GM12878 (cell line): ENCODE measurements at regions not wholly inside any gene's neighbourhood (a gene's known extent, or its start where the extent isn't known, plus 50 kb on each side); places are given as distances from the start of the nearest gene placed in this dataset.

ENCODE experiments used
- ATAC-seq: fragments of 200-7000 bp; cut with Tn5 transposase; 3 replicates; pipeline ENCODE4 v1.9.1; 2020; ENCODE audit warnings: mild to moderate bottlenecking, moderate library complexity
- BruUV-seq: library from RNA; stranded (reverse); fragments of 400-500 nt; replicated peaks from 2 replicates; lab custom pipeline; 2021; lab: Mats Ljungman, UMichigan
- CTCF ChIA-PET: fragments of 300-600 bp; sonication (Branson Sonifier 250); formaldehyde crosslinking; extraction: SDS; loops from one replicate; lab custom pipeline; 2021; ENCODE audit warnings: inconsistent platforms; lab: Yijun Ruan, JAX
- POLR2A ChIA-PET: fragments of 350-600 bp; formaldehyde crosslinking; extraction: SDS; loops from one replicate; lab custom pipeline; 2021; ENCODE audit warnings: inconsistent platforms; lab: Charles Lee
- RAD21 ChIA-PET: fragments of 300-600 bp; sonication (Branson Sonifier 250); formaldehyde crosslinking; loops from one replicate; lab custom pipeline; 2023; ENCODE audit warnings: antibody characterized with exemption; ENCODE audit not compliant: unreplicated experiment; lab: Charles Lee
- SMC1A ChIA-PET: fragments of 300-600 bp; sonication (Branson Sonifier 250); formaldehyde crosslinking; loops from one replicate; lab custom pipeline; 2023; ENCODE audit not compliant: unreplicated experiment, uncharacterized antibody; lab: Charles Lee
- DNase-seq: peaks from one replicate; pipeline ENCODE4 v3.0.0-alpha.2; 2011; ENCODE audit warnings: low read depth, low spot score
- FAIRE-seq: peaks from 3 replicates; lab custom pipeline; 2011; peaks lifted over from hg19 to GRCh38; lab: Jason Lieb, UNC
- H2AFZ ChIP-seq: 2 replicates; pipeline ENCODE4 v1.6.0; 2011; ENCODE audit warnings: low read depth, low read length, control low read depth; ENCODE audit not compliant: control insufficient read depth
- H3K27ac ChIP-seq: 2 replicates; pipeline ENCODE4 v1.5.1; 2011; ENCODE audit warnings: control low read depth; ENCODE audit not compliant: control insufficient read depth, insufficient read depth
- H3K27me3 ChIP-seq, 2 experiments: replicated peaks in 1 of 2; 2 replicates each; pipeline versions ENCODE4 v1.6.0 to v1.6.1; 2011; ENCODE audit warnings: low read length in 1 of 2; ENCODE audit not compliant: control insufficient read depth in 2 of 2, insufficient read depth in 2 of 2
- H3K36me3 ChIP-seq, 2 experiments: 2 replicates each; pipeline ENCODE4 v1.5.1; 2011; ENCODE audit warnings: low read length in 1 of 2; ENCODE audit not compliant: control insufficient read depth in 2 of 2, insufficient read depth in 2 of 2
- H3K4me1 ChIP-seq: 2 replicates; pipeline ENCODE4 v1.6.1; 2011; ENCODE audit warnings: mild to moderate bottlenecking, low read length, moderate library complexity, mixed read lengths; ENCODE audit not compliant: control insufficient read depth, insufficient read depth
- H3K4me2 ChIP-seq: 2 replicates; pipeline ENCODE4 v1.6.0; 2011; ENCODE audit warnings: control low read depth; ENCODE audit not compliant: control insufficient read depth, insufficient read depth
- H3K4me3 ChIP-seq: fragments of 200-600 bp; sonication (generic); 2 replicates; pipeline ENCODE4 v1.5.1; 2016
- H3K79me2 ChIP-seq: 2 replicates; pipeline ENCODE4 v1.6.0; 2011; ENCODE audit warnings: low read length; ENCODE audit not compliant: control insufficient read depth, insufficient read depth
- H3K9ac ChIP-seq: 2 replicates; pipeline ENCODE4 v1.8.0; 2011; ENCODE audit warnings: low read length, control low read depth, mixed read lengths; ENCODE audit not compliant: control insufficient read depth, insufficient read depth
- H3K9me3 ChIP-seq: replicated peaks from 3 replicates; pipeline ENCODE4 v1.5.1; 2011; ENCODE audit warnings: mild to moderate bottlenecking, low read length; ENCODE audit not compliant: control insufficient read depth, insufficient read depth
- H4K20me1 ChIP-seq: 2 replicates; pipeline ENCODE4 v1.6.0; 2011; ENCODE audit not compliant: control insufficient read depth, insufficient read depth
- CEBPZ ChIP-seq: fragments of 150-350 bp; IDR thresholded peaks from 2 replicates; pipeline ENCODE4 v1.6.1; 2016; ENCODE audit warnings: low read depth, low read length
- FOS ChIP-seq: IDR thresholded peaks from 3 replicates; pipeline ENCODE4 v1.6.1; 2011; ENCODE audit warnings: borderline replicate concordance; ENCODE audit not compliant: insufficient read length; ENCODE audit errors: extremely low read depth
- HSF1 ChIP-seq: fragments of 150-350 bp; IDR thresholded peaks from 2 replicates; pipeline ENCODE4 v1.6.1; 2014; ENCODE audit warnings: mild to moderate bottlenecking, low read depth, low read length
- IRF3 ChIP-seq: fragments of 450-650 bp; IDR thresholded peaks from 2 replicates; pipeline ENCODE4 v1.6.1; 2014; ENCODE audit warnings: mild to moderate bottlenecking
- MTA2 ChIP-seq: fragments of 450-650 bp; IDR thresholded peaks from 2 replicates; pipeline ENCODE4 v1.6.1; 2016; ENCODE audit warnings: low read depth, mild to moderate bottlenecking, moderate library complexity
- MYB ChIP-seq: fragments of 150-350 bp; IDR thresholded peaks from 2 replicates; pipeline ENCODE4 v1.6.1; 2014; ENCODE audit warnings: mild to moderate bottlenecking, low read depth, low read length, borderline replicate concordance
- NFIC ChIP-seq: IDR thresholded peaks from 2 replicates; pipeline ENCODE4 v1.6.1; 2012; ENCODE audit warnings: low read depth, mild to moderate bottlenecking, inconsistent platforms, low read length, moderate library complexity
- NFYA ChIP-seq: IDR thresholded peaks from 2 replicates; pipeline ENCODE4 v1.6.1; 2011; ENCODE audit warnings: low read depth, mild to moderate bottlenecking, low read length, improper control_type of control experiment, borderline replicate concordance
- NR2C2 ChIP-seq: IDR thresholded peaks from 2 replicates; pipeline ENCODE4 v1.6.1; 2011; ENCODE audit warnings: borderline replicate concordance, low read depth; ENCODE audit not compliant: control insufficient read depth, insufficient read length
- SIN3A ChIP-seq: IDR thresholded peaks from 2 replicates; pipeline ENCODE4 v1.6.1; 2012; ENCODE audit warnings: low read depth, low read length, improper control_type of control experiment
- SMAD5 ChIP-seq: IDR thresholded peaks from 2 replicates; pipeline ENCODE4 v1.6.1; 2016; ENCODE audit warnings: antibody characterized with exemption, low read depth
- SP1 ChIP-seq: IDR thresholded peaks from one replicate; pipeline ENCODE4 v1.6.1; 2011; ENCODE audit warnings: low read depth, low read length
- SREBF2 ChIP-seq: IDR thresholded peaks from 2 replicates; pipeline ENCODE4 v1.6.1; 2012; ENCODE audit warnings: mild to moderate bottlenecking, low read length
- TCF3 ChIP-seq: IDR thresholded peaks from 2 replicates; pipeline ENCODE4 v1.6.1; 2012; ENCODE audit warnings: low read depth, mild to moderate bottlenecking, low read length, borderline replicate concordance; ENCODE audit not compliant: insufficient read depth
- WGBS: methylation state at CpG from one replicate; pipeline ENCODE4 v1.1.6; 2016; ENCODE audit warnings: low lambda C conversion rate; ENCODE audit not compliant: insufficient replicate concordance, insufficient coverage; ENCODE audit errors: missing lambda C conversion rate; 5-methylcytosine and 5-hydroxymethylcytosine counted together
- in situ Hi-C: fragments of 300-500 bp; cut with MboI; formaldehyde crosslinking; loops from 9 replicates; pipeline ENCODE4 v1.14.3; 2018; ENCODE audit warnings: mixed read lengths
- intact Hi-C: fragments of 100-400 bp; cut with micrococcal nuclease; formaldehyde crosslinking; loops from one replicate; pipeline ENCODE4 v1.14.2; 2022; ENCODE audit not compliant: unreplicated experiment

GRCh38 chr11:122186439-122187080 is 70.5 kb upstream of the BLID start:
- Histone ChIP-seq H3K27me3 (no peaks in the 10 kb centered on the region; a peak in 1 of 4 replicates), H3K9me3 (no peaks in the 10 kb centered on the region), H2AFZ (no peak overlapping the region), H3K4me2 (no peak overlapping the region), H4K20me1 (no peaks in the 10 kb centered on the region), H3K4me1 (no peaks in the 10 kb centered on the region), H3K27ac (no peak overlapping the region), H3K4me3 (no peak overlapping the region), H3K79me2 (no peaks in the 10 kb centered on the region), H3K36me3 (no peaks in the 10 kb centered on the region), H3K9ac (no peak overlapping the region)
- ATAC-seq (no peak), FAIRE-seq (no peak), DNase-seq (no peak)
- ChIA-PET SMC1A (interaction anchor here (0.6 kb wide), 1 partner anchor 55 kb away, joined by 3 read pairs; no protein-coding TSS in a partner anchor), RAD21 (no interaction called here), CTCF (no interaction called here), POLR2A (no interaction called here)
- 4% methylated on average over 3 of the region's 3 CpGs for WGBS
- no TSS peak for BruUV-seq
- TF ChIP-seq SMAD5 (no peak), FOS (no peak), MYB (no peak), IRF3 (no peak), SIN3A (no peak), CEBPZ (no peak), NFYA (no peak), HSF1 (no peak), TCF3 (no peak), SREBF2 (no peak), SP1 (no peak), MTA2 (no peak), NFIC (no peak), NR2C2 (no peak)
- in situ Hi-C loops = no loop called here
- intact Hi-C loops = no loop called here
